MCF 10A (cell line): ENCODE measurements at regions not wholly inside any gene's neighbourhood (a gene's known extent, or its start where the extent isn't known, plus 50 kb on each side); places are given as distances from the start of the nearest gene placed in this dataset.
A peak's percentile ranks its signal among the peaks of the same experiment; 100 is the strongest.

Experiments used
- BruUV-seq: library from RNA; stranded (reverse); fragments of 400-500 nt; replicated peaks from 2 replicates; lab custom pipeline; 2021; lab: Mats Ljungman, UMichigan
- CTCF ChIA-PET: fragments of 300-600 bp; sonication (Branson Sonifier 250); formaldehyde crosslinking; extraction: SDS; loops from one replicate; lab custom pipeline; 2021; ENCODE audit warnings: antibody characterized with exemption, inconsistent platforms; lab: Yijun Ruan, JAX
- POLR2A ChIA-PET: fragments of 300-600, 350-650 bp; sonication (Branson Sonifier 250); formaldehyde crosslinking; extraction: SDS; loops from one replicate; lab custom pipeline; 2020; ENCODE audit warnings: antibody characterized with exemption, inconsistent platforms; lab: Yijun Ruan, JAX
- DNase-seq: peaks from one replicate; pipeline ENCODE4 v3.0.0-alpha.2; 2018; ENCODE audit not compliant: unreplicated experiment
- H3K27ac Mint-ChIP-seq: one replicate; pipeline ENCODE4 v1.8.0; 2022; ENCODE audit warnings: mild to moderate bottlenecking, low read depth, mixed read lengths; ENCODE audit not compliant: unreplicated experiment
- H3K27me3 Mint-ChIP-seq: one replicate; pipeline ENCODE4 v1.8.0; 2022; ENCODE audit warnings: mixed read lengths; ENCODE audit not compliant: insufficient read depth, unreplicated experiment
- H3K36me3 Mint-ChIP-seq: one replicate; pipeline ENCODE4 v1.8.0; 2022; ENCODE audit warnings: mild to moderate bottlenecking, moderate library complexity, mixed read lengths; ENCODE audit not compliant: insufficient read depth, unreplicated experiment
- H3K4me1 Mint-ChIP-seq: one replicate; pipeline ENCODE4 v1.8.0; 2022; ENCODE audit warnings: mixed read lengths; ENCODE audit not compliant: insufficient read depth, unreplicated experiment
- H3K4me3 Mint-ChIP-seq: one replicate; pipeline ENCODE4 v1.8.0; 2022; ENCODE audit warnings: mild to moderate bottlenecking, moderate library complexity, mixed read lengths; ENCODE audit not compliant: unreplicated experiment
- H3K9me3 Mint-ChIP-seq: one replicate; pipeline ENCODE4 v1.8.0; 2022; ENCODE audit warnings: mixed read lengths; ENCODE audit not compliant: unreplicated experiment
- intact Hi-C: fragments of 100-400 bp; cut with micrococcal nuclease; formaldehyde crosslinking; loops from 2 replicates; pipeline ENCODE4 v1.14.1; 2022
- TF ChIP-seq, protein P1 (sequence below): fragments of 200-600 bp; IDR thresholded peaks from one replicate; pipeline ENCODE4 v1.8.0; 2022; ENCODE audit warnings: antibody characterized with exemption, mild to moderate bottlenecking; ENCODE audit not compliant: unreplicated experiment

DNA sequence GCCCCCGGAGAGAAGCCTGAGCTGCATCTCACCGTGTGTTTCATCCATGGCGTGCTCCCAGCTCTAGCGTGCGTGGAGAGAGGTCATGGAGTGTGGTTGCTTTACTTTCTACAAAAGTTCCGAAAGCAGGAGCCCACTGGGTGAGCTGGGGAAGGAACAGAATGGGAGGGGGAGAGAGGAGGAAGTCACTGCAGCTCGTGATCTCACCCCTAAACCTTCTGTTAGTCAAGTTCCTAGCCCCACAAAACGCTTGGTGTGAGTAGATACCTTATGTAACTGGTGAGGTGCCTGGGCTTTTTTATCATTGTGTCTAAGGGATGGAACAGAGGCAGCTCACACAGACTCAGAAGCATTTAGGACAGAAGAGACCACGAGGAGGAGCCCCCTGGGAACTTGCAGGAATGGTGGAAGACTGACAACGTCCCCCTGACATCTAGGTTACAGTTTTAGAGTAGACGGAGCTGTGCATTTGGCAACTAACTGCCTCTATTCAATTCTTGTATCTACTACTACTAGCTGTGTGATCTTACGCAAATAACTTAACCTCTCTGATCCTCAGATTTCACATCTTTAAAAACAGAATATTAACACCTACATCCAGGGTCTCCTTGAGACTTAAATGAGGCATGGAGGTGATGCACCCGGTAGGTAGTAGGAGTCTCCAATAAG is 123.3 kb downstream of the ARL4C start:
- Mint-ChIP-seq H3K9me3 (no peaks in the 10 kb centered on the region), H3K27me3 (no peaks in the 10 kb centered on the region), H3K4me1 (peaks cover 7% of the 10 kb centered on the region), H3K36me3 (no peaks in the 10 kb centered on the region), H3K27ac (no peak overlapping the region), H3K4me3 (no peak overlapping the region)
- DNase-seq, result no peak
- TF ChIP-seq, protein P1, sequence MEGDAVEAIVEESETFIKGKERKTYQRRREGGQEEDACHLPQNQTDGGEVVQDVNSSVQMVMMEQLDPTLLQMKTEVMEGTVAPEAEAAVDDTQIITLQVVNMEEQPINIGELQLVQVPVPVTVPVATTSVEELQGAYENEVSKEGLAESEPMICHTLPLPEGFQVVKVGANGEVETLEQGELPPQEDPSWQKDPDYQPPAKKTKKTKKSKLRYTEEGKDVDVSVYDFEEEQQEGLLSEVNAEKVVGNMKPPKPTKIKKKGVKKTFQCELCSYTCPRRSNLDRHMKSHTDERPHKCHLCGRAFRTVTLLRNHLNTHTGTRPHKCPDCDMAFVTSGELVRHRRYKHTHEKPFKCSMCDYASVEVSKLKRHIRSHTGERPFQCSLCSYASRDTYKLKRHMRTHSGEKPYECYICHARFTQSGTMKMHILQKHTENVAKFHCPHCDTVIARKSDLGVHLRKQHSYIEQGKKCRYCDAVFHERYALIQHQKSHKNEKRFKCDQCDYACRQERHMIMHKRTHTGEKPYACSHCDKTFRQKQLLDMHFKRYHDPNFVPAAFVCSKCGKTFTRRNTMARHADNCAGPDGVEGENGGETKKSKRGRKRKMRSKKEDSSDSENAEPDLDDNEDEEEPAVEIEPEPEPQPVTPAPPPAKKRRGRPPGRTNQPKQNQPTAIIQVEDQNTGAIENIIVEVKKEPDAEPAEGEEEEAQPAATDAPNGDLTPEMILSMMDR, result no peak
- no TSS peak for BruUV-seq
- ChIA-PET POLR2A (interaction anchor here (0.5 to 1.8 kb wide), 5 partner anchors 43 to 870 kb away, joined by 3 to 7 read pairs (median 3); no protein-coding TSS in a partner anchor), CTCF (interaction anchor here (0.7 to 0.8 kb wide), 3 partner anchors 40 to 237 kb away, joined by 3 to 4 read pairs (median 3); no protein-coding TSS in a partner anchor)
- intact Hi-C loops, result loop anchor here (5.0 kb wide), 1 partner anchor 56 kb away; no protein-coding TSS in a partner anchor

DNA sequence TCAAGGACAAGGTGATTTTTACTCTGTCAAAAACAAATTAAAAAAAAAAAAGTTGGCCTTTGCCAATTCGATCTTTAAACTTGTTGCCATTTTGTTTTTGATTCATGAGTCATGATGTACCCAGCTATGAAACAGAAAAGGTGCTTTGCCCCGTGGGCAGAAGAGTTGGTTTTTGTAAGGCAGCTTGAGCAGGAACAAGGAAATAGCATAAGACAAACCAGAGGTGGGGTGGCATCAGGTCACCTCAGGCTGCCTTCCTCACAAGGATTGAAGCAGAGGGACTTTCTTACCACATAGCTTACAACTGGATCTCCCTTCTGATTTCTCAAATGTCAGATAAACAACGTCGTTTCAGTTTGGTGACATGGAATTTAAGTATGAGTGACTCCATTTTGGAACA is 123.8 kb downstream of the ARL4C start:
- DNase-seq, result peak; percentile 16
- intact Hi-C loops, result loop anchor here (5.0 kb wide), 1 partner anchor 56 kb away; no protein-coding TSS in a partner anchor
- H3K4me1 Mint-ChIP-seq, result peaks cover 12% of the 10 kb centered on the region
- no TSS peak for BruUV-seq
- TF ChIP-seq, protein P1, result no peak
- H3K4me3 Mint-ChIP-seq, result no peak overlapping the region
- no peak overlapping the region for H3K27ac Mint-ChIP-seq
- H3K27me3 Mint-ChIP-seq, result no peaks in the 10 kb centered on the region
- H3K9me3 Mint-ChIP-seq, result no peaks in the 10 kb centered on the region
- ChIA-PET CTCF (interaction anchor here (0.7 to 0.8 kb wide), 3 partner anchors 41 to 237 kb away, joined by 3 to 4 read pairs (median 3); no protein-coding TSS in a partner anchor), POLR2A (interaction anchor here (0.7 to 1.8 kb wide), 4 partner anchors 42 to 203 kb away, joined by 3 to 7 read pairs (median 5); no protein-coding TSS in a partner anchor)
- no peaks in the 10 kb centered on the region for H3K36me3 Mint-ChIP-seq

GRCh38 chr2:234372506-234372905 is 124.4 kb downstream of the ARL4C start:
- Mint-ChIP-seq H3K4me3 (no peak overlapping the region), H3K9me3 (no peaks in the 10 kb centered on the region), H3K36me3 (no peaks in the 10 kb centered on the region), H3K4me1 (peaks cover 13% of the 10 kb centered on the region), H3K27ac (no peak overlapping the region), H3K27me3 (no peaks in the 10 kb centered on the region)
- CTCF ChIA-PET, result interaction anchor here (0.8 to 0.9 kb wide), 2 partner anchors 11 to 236 kb away, joined by 3 read pairs; no protein-coding TSS in a partner anchor
- intact Hi-C loops, result loop anchor here (5.0 kb wide), 1 partner anchor 55 kb away; no protein-coding TSS in a partner anchor
- TF ChIP-seq, protein P1, result no peak
- POLR2A ChIA-PET, result interaction anchor here (1.6 to 1.8 kb wide), 2 partner anchors 50 to 114 kb away, joined by 7 read pairs; no protein-coding TSS in a partner anchor
- no peak for DNase-seq
- no TSS peak for BruUV-seq

GRCh38 chr2:234368861-234369261 is 128.0 kb downstream of the ARL4C start:
- intact Hi-C loops, result no loop called here
- ChIA-PET POLR2A (interaction anchor here (0.7 to 3.6 kb wide), 12 partner anchors 9 to 128 kb away, joined by 3 to 17 read pairs (median 4); partner anchors contain the start of gene ARL4C), CTCF (interaction anchor here (0.6 kb wide), 1 partner anchor 748 kb away, joined by 4 read pairs; no protein-coding TSS in a partner anchor)
- Mint-ChIP-seq H3K27ac (peak overlapping the region; percentile 28), H3K4me3 (no peak overlapping the region), H3K36me3 (no peaks in the 10 kb centered on the region), H3K27me3 (no peaks in the 10 kb centered on the region), H3K4me1 (peaks cover 13% of the 10 kb centered on the region), H3K9me3 (no peaks in the 10 kb centered on the region)
- TF ChIP-seq, protein P1, result no peak
- BruUV-seq, result no TSS peak
- DNase-seq, result peak; percentile 50
